ENCODE measurements at regions not wholly inside any gene's neighbourhood (a gene's known extent, or its start where the extent isn't known, plus 50 kb on each side); places are given as distances from the start of the nearest gene placed in this dataset.

- no peak overlapping the region for H3K4me3 ChIP-seq
- intact Hi-C loops (cut with DNase I) = no loop called here
- no peaks in the 10 kb centered on the region for H3K9me3 ChIP-seq
- DNase-seq = peak in 3 of 6 donors; percentile 12 to 49 (median 49)
- no peak overlapping the region for H3K27ac ChIP-seq
- ATAC-seq = no peak
- no peaks in the 10 kb centered on the region for H3K4me1 ChIP-seq
- no peaks in the 10 kb centered on the region for H3K27me3 ChIP-seq
- TF ChIP-seq CTCF (IDR thresholded peaks at IDR 0.05) = no peak
- FAIRE-seq = no peak
- 73 to 78% methylated on average over 14 of the region's 14 CpGs for WGBS, 2 donors
- no peaks in the 10 kb centered on the region for H3K36me3 ChIP-seq
Observed at GRCh38 chr15:25186906-25187645, 232.3 kb downstream of the SNRPN start.

- intact Hi-C loops (cut with DNase I) = no loop called here
- Histone ChIP-seq H3K27me3 (no peaks in the 10 kb centered on the region), H3K27ac (no peak overlapping the region), H3K4me1 (no peaks in the 10 kb centered on the region), H3K4me3 (no peak overlapping the region), H3K36me3 (no peaks in the 10 kb centered on the region), H3K9me3 (no peaks in the 10 kb centered on the region)
- 60 to 72% methylated on average over 7 of the region's 7 CpGs for WGBS, 2 donors
- FAIRE-seq (no peak), DNase-seq (no peak), ATAC-seq (no peak)
- TF ChIP-seq CTCF (IDR thresholded peaks at IDR 0.05) = no peak
Observed at GRCh38 chr15:25188051-25188450, 233.3 kb downstream of the SNRPN start.

GRCh38 chr15:25188551-25189101 lies 233.8 kb downstream of the SNRPN start:
- no peak overlapping the region for H3K4me3 ChIP-seq
- WGBS, 2 donors = 58 to 60% methylated on average over 7 of the region's 7 CpGs
- no peaks in the 10 kb centered on the region for H3K4me1 ChIP-seq
- H3K9me3 ChIP-seq = no peaks in the 10 kb centered on the region
- no peak overlapping the region for H3K27ac ChIP-seq
- ATAC-seq = no peak
- no peaks in the 10 kb centered on the region for H3K27me3 ChIP-seq
- DNase-seq = peak in 1 of 6 donors; percentile 29
- no peaks in the 10 kb centered on the region for H3K36me3 ChIP-seq
- intact Hi-C loops (cut with DNase I) = no loop called here
- no peak for TF ChIP-seq CTCF (IDR thresholded peaks at IDR 0.05)
- no peak for FAIRE-seq

- TF ChIP-seq CTCF (IDR thresholded peaks at IDR 0.05) = no peak
- H3K27me3 ChIP-seq = no peaks in the 10 kb centered on the region
- WGBS, 2 donors = 63 to 77% methylated on average over 11 of the region's 11 CpGs
- no peaks in the 10 kb centered on the region for H3K36me3 ChIP-seq
- DNase-seq = peak in 1 of 6 donors; percentile 32
- no peak overlapping the region for H3K27ac ChIP-seq
- FAIRE-seq = no peak
- no peaks in the 10 kb centered on the region for H3K4me1 ChIP-seq
- H3K9me3 ChIP-seq = no peaks in the 10 kb centered on the region
- no peak overlapping the region for H3K4me3 ChIP-seq
- intact Hi-C loops (cut with DNase I) = no loop called here
- no peak for ATAC-seq
Observed at GRCh38 chr15:25189551-25189950, 234.8 kb downstream of the SNRPN start.

- H3K4me1 ChIP-seq = no peaks in the 10 kb centered on the region
- FAIRE-seq = no peak
- no peaks in the 10 kb centered on the region for H3K9me3 ChIP-seq
- intact Hi-C loops (cut with DNase I) = no loop called here
- H3K27ac ChIP-seq = no peak overlapping the region
- TF ChIP-seq CTCF (IDR thresholded peaks at IDR 0.05) = no peak
- DNase-seq = no peak
- H3K27me3 ChIP-seq = no peaks in the 10 kb centered on the region
- H3K36me3 ChIP-seq = no peaks in the 10 kb centered on the region
- H3K4me3 ChIP-seq = no peak overlapping the region
- WGBS, 2 donors = 79 to 82% methylated on average over 11 of the region's 11 CpGs
- ATAC-seq = no peak
Observed at GRCh38 chr15:25192651-25193050, 237.9 kb downstream of the SNRPN start.
